SK-N-MC (cell line): ENCODE measurements at regions not wholly inside any gene's neighbourhood (a gene's known extent, or its start where the extent isn't known, plus 50 kb on each side); places are given as distances from the start of the nearest gene placed in this dataset.

Source experiments
- EZH2 ChIP-seq: fragments of 200-600 bp; sonication (generic); IDR thresholded peaks from one replicate; pipeline ENCODE4 v1.6.1; 2017; ENCODE audit warnings: antibody characterized with exemption
- POLR2AphosphoS5 ChIP-seq: IDR thresholded peaks from 2 replicates; pipeline ENCODE4 v1.6.1; 2012; ENCODE audit warnings: mild to moderate bottlenecking, low read depth, low read length, borderline replicate concordance

DNA sequence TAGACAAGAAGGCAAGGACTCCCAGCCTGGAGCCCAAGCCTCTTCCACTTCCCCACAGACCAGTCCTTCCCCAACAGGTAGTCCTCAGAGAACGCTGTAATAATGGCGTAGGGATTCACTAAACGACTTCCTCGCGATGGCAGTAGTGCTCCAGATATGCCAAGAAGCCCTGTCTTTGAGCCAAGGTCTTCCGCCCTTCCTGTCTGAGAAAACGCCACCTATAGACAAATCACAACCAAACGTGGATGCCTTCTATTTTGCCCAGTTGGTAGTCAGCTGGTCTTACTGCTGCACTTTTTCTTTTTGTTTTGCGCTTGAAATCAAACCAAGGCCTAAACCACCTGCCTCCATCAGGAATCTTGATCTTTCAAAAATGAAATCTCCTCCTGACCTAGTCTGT is 203.3 kb downstream of the OR13H1 start:
- no peak for TF ChIP-seq POLR2AphosphoS5
- no peak for TF ChIP-seq EZH2
